ENCODE measurements at regions not wholly inside any gene's neighbourhood (a gene's known extent, or its start where the extent isn't known, plus 50 kb on each side); places are given as distances from the start of the nearest gene placed in this dataset.

- DNase-seq: no peak
These were observed 456.2 kb downstream of the FOXG1 start for GRCh38 chr14:29222671-29223268.

GRCh38 chr14:29223947-29224346 lies 457.4 kb downstream of the FOXG1 start:
- DNase-seq: no peak

DNA sequence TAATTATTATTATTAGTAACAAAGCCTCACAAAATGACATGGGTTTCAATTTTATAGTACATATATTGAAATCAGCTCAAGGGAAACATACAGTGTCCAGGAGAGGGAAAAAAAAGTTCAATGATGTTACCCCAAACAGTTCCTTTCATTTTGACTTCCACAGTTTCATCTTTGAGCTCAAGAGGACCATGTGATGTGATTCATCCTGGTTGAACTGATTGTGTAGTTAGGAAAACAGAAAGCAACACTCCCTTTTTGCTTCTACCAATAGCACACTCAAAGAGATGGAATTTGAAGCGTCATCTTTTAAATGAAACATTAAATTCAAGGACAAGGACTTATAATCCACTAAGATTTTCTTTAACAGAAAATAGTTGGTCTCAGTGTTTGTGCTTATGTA lies 461.0 kb downstream of the FOXG1 start:
- DNase-seq: no peak

GRCh38 chr14:29232153-29232552 lies 465.6 kb downstream of the FOXG1 start:
- DNase-seq: no peak

GRCh38 chr14:29232711-29233110 lies 466.1 kb downstream of the FOXG1 start:
- DNase-seq: no peak

GRCh38 chr14:29233188-29233587 lies 466.6 kb downstream of the FOXG1 start:
- DNase-seq: no peak

- DNase-seq: no peak
These were observed 469.4 kb downstream of the FOXG1 start for GRCh38 chr14:29235991-29236390.

DNA sequence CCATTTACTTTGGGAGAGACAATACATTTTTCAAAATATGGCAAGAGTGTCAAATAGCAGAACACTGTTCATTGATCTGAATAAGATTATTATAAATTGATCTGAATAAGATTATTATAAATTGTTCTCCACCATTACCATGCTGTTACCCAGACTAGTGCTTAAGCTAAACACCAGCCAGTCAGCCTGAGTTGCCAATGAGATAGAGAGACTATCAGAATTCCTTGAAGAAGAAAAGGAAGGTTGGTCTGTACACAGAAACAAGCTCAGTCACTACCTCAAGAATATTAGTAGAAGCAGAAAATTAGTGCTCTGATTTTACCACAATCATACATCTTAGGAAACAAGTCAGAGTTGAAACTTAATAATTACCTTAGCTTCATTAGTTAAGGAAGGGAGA lies 469.8 kb downstream of the FOXG1 start:
- no peak for DNase-seq

GRCh38 chr14:29236848-29237247 lies 470.3 kb downstream of the FOXG1 start:
- no peak for DNase-seq

DNA sequence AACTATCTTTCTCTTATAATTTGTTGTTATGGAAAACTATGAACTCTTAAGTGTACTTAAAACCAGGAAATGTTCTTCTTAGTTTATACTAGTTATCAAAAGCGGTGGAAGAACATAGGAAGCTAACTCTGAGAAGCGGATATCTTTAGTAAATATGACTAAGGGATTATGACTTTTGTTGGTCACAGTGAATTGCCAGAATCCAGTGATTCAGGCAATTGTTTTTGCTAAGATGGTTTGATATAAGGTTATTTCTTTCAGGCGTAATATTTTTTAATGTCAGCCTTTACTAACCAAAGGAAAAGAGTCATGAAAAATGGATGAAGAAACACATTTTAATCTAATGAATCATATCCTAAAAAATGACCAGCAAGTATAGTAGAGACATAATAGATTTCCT lies 473.5 kb downstream of the FOXG1 start:
- DNase-seq: no peak

DNA sequence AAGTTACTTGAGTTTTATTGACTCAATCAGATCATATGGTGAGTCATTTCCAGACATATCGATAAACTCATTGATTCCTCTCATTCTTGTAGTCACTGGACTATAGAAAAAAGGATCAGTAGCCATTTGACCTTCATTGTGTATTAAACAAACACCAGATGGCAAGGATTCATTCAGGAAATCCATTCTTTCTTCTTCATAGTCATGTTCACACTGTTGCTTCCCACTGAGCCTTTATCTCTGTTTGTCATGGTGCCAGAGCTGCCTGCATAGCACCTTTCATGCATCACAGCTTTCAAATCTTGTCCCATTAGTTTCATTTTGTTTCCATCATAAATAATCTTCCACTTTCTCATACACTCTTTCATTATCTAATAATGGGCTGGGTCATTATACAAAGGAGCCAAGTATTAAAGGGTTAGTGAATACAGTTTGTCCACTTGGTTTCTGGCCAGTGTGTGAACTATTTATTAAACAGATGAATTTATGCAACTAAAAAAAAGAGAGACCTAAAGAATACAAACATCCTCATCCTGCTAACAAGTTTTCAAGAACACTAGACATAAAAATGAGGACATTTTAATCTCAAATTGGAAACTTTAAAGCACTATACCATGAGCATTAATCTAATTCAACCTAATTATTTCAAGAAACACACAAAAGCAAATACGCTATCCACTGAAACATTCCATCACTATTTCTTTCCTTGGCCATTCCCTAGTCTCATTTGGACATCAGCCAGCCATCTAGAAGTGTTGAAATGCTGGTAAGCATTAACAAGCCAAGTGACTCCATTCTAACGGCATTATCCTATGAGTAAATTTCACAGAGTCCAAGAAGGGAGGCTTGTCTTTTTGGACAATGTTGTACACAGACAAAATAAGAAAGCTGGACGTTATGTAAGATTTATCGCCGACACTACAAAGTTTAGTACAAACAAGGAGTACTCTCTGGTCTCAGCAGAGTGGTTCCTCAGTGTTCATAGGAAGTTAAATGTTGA lies 476.5 kb downstream of the FOXG1 start:
- DNase-seq: no peak

DNA sequence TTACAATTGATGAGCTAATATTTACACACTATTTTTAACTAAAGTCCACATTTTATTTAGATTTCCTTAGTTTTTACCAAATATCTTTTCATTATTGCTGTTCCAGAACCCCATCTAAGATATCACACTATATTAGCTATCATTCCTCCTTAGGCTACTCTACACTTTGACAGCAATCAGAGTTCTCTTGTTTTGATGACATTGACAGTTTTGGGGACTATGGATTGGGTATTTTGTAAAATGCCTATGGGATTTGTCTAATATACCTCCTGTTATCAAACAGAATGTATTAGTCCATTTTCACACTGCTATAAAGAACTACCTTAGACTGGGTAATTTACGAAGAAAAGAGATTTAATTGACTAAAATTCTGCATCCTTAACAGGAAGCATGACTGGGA lies 489.1 kb downstream of the FOXG1 start:
- DNase-seq: no peak

DNA sequence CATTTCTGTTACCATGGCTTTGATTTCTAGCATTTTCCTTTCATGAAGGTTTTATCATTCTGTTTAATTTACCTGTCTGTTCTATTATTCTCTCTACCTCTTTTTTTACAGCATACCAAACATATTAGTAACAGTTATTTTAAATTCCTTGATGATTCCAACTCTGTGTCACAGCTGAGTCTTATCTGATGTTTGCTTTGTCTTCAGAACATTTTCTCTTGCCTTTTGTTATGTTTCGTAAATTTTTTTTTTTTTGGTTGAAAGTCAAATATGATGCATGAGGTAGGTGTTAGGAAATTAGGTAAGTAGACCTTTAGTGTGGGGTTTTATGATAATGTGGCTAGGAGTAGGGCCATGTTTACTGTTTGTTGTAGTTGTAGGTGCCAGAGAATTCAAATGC lies 496.4 kb downstream of the FOXG1 start:
- DNase-seq: no peak

GRCh38 chr14:29264865-29265264 lies 498.3 kb downstream of the FOXG1 start:
- DNase-seq: no peak

DNA sequence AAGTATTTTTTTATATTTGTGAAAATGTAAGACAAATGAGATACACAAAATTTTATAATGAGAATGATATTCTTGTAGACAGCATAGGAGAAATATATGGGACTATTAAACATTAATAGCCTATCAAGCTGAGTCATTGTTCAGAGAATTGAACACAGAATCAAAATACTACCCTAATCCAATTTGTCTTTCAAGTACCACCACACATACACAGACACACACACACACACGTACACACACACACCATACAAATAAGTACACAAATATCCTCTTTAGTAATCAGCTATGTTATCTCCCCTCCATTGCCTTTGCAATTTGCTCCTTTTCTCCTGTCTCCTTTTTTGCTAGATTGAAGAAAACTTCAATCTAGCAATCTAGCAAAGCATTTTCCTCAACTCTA lies 499.3 kb downstream of the FOXG1 start:
- no peak for DNase-seq

DNA sequence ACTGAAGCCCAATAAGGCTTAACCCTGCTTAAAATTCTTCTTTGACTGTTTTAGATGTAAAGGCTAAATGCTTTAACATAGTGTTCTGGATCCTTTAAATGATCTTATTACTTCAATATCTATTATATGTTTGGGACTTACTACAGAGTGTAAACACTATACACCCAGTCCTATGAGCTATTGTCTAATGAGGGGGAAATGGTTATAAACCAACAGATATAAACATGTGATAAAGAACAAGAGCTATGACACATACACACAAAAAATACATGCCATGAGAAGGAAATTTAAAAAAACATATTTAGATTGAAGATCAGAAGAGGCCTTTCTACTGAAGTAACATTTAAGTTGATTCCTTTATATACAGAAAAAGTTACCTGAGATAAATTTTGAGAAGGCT lies 505.1 kb downstream of the FOXG1 start:
- no peak for DNase-seq

DNA sequence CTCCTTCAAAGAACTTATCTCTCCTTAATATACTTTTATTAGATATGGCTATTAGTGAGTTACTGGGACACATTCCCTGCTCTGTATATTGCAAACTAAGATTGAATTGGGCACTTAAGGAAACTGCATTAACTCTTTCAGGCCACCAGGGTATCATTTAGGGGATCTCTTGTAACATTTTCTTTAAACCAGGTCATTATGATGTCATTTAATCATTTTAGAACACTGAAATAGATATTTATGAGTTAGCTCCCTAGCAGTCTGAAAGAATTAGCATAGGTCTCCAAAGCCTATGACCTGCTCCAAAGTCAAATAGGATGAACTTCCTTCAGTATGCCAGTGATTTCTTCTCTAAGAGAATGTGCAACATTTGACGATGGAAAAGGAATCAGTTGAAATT lies 506.9 kb downstream of the FOXG1 start:
- no peak for DNase-seq

- no peak for DNase-seq
These were observed 508.5 kb downstream of the FOXG1 start for GRCh38 chr14:29274890-29275596.

DNA sequence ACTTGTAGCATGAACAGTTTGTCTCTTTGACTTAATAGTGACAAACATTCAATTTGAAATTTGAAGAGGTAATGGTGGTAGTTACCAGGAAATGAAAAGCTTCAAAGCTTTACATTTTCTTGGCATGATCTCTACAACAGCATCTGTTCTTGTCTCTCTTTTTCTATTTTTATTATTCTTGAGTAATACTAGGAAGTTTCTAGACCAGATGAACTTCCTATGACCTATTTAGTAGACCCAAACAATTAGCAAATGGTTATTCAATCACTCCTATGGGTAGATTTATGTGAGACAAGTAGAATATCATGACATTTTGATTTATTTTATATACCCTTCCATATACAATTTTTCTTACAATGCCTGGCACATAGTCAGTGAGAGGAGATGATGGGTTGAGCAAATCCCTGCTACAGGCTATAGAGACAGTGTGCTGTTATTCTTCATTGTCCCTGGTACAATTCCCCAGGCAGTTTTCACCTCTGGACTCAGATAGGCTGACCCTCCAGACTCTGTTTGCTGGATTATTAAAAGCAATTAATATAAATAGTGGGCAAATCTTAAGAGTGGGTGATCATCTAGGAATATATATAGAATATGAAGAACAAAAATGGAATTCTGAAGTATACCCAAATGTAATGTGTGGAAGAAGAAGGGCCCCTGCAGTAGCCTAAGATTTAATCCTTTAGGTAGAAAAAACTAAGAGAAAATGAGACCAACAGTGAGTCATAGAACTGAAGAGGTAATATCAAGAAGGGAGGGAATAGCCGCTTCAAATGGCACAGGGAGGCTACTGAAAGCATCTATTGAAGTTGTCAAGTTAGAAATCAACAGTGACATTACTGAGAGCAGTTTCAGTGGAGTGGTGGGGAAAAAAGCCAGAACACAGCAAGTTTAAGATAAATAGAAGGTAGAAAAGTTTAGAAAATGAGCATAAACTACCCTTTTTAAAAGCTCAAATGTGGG lies 512.0 kb downstream of the FOXG1 start:
- DNase-seq: no peak

DNA sequence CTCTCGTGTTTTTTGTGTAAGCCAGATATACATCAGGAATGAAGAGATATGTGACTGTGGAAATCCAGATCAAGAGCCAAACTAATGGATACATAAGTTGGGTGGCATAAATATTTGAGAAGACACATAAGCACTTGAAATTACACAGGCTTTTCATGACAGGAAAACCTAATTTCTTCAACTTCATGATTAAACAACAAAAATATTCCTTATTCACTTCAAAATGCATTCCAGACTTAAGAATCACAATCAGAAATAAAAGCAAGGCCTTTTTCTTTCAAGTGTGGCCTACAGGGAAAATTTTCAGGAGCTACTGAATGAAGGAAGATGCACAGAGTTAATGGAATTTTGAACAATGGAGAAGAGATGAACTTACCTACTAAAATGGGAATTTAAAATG lies 515.6 kb downstream of the FOXG1 start:
- no peak for DNase-seq

GRCh38 chr14:29290441-29290840 lies 523.9 kb downstream of the FOXG1 start:
- no peak for DNase-seq

DNA sequence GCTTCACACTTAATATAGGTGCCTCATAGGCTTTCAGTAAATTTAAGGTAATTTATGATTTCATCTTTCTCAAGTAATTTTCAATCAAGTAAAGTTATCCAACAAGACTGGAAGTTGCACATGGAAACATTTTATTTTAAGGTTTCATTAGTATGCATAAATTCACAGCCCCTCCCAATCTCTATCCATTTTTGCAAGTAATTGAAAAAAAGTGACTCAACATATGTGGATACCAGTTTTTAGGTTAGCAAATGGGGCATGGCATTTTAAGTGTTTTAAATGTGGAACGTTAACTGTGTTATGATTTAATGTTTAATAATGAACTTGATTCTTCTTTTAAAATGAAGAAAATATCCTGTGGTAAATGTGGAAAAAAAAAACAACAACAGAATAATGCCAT lies 532.8 kb downstream of the FOXG1 start:
- no peak for DNase-seq

DNA sequence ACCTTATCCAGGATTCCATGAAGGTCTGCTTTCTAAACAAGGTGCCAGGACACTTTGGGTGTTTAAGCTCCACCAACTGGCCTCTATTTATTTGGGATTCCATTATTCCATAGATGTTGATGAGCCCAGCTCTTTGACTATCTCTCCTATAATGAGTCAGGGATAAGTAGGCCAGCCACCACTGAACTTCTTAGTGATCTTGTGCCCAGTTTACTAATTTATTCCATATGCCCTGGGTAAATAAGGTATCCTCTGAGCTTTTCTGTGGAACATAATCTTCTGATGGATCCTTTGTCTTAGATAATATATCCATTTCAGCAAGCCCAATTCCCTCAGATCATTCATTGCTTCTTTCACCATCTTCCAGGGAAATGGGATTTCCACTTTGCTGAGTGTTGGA lies 535.0 kb downstream of the FOXG1 start:
- DNase-seq: no peak
